Stimulated activated naive B cell treated with anti-CD40 and anti-IgM and Interleukin-4, amounts not matched to agents 10 μg/mL and 1 μg/mL and 100 μg/mL, for 72 hours (primary cell): ENCODE measurements at regions not wholly inside any gene's neighbourhood (a gene's known extent, or its start where the extent isn't known, plus 50 kb on each side); places are given as distances from the start of the nearest gene placed in this dataset.
"Not testable (repeated sequence)": the region's sequence is repeated elsewhere in the genome, so short reads cannot be mapped to it uniquely, and the experiment has no call there.

Experiments used
- ATAC-seq, 2 donors: fragments of 150-1000 bp; cut with Tn5 transposase; replicated peaks; 2 replicates each; pipeline ENCODE4 v1.10.0; 2021; ENCODE audit warnings: moderate library complexity in 1 of 2
- DNase-seq: peaks from one replicate; pipeline ENCODE4 v3.0.0; 2021
- H3K27ac Mint-ChIP-seq: one replicate; pipeline ENCODE4 v1.8.0; 2022; ENCODE audit warnings: mild to moderate bottlenecking, mixed read lengths
- H3K27me3 Mint-ChIP-seq, 2 donors: one replicate each; pipeline ENCODE4 v1.8.0; 2022; ENCODE audit warnings: mixed read lengths in 2 of 2
- H3K36me3 Mint-ChIP-seq, 2 donors: one replicate each; pipeline ENCODE4 v1.8.0; 2022; ENCODE audit warnings: mixed read lengths in 2 of 2, mild to moderate bottlenecking in 1 of 2
- H3K4me1 Mint-ChIP-seq, 2 donors: one replicate each; pipeline ENCODE4 v1.8.0; 2022; ENCODE audit warnings: mixed read lengths in 2 of 2, mild to moderate bottlenecking in 1 of 2
- H3K4me3 Mint-ChIP-seq, 2 donors: one replicate each; pipeline ENCODE4 v1.8.0; 2022; ENCODE audit warnings: mild to moderate bottlenecking in 2 of 2, mixed read lengths in 2 of 2, moderate library complexity in 1 of 2
- H3K9me3 Mint-ChIP-seq, 2 donors: one replicate each; pipeline ENCODE4 v1.8.0; 2022; ENCODE audit warnings: mixed read lengths in 2 of 2, mild to moderate bottlenecking in 1 of 2

DNA sequence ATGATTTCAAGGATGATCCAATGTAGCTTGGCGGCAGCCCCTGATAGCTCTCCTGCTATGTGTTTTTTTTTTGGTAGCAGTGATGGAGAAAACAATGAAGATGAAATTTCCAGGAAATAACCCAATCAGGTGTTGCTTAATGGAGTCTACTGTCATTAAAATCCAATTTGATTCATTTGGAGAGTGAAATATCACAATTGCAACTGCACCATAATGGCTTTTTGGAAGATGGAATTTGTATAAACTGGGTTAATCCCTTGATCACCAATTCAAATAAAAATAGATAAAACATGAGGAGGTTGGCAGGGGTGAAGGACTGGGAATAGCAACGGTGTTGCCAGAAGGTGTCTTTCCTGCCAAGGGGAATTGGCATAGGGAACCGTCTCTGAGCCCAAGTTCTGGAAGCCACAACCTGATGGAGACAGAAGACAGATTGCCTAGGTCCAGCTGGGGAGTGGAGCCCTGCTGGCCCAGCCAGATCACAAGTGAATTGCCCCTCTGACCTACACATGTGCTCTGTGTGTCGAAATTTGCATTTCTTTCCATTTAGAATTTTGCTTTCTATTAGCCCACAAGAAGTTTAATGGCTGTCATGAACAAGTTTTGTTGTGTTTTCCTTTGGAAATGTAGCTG, 170.3 kb upstream of the SPRED2 start:
- no peak for ATAC-seq
- Mint-ChIP-seq H3K4me1 (peaks cover 41 to 61% of the 10 kb centered on the region in 2 donors), H3K27me3 (no peaks in the 10 kb centered on the region), H3K27ac (peak overlapping the region; percentile 26), H3K4me3 (no peak overlapping the region), H3K9me3 (no peaks in the 10 kb centered on the region), H3K36me3 (peaks cover 0 to 3% of the 10 kb centered on the region in 2 donors)
- no peak for DNase-seq

DNA sequence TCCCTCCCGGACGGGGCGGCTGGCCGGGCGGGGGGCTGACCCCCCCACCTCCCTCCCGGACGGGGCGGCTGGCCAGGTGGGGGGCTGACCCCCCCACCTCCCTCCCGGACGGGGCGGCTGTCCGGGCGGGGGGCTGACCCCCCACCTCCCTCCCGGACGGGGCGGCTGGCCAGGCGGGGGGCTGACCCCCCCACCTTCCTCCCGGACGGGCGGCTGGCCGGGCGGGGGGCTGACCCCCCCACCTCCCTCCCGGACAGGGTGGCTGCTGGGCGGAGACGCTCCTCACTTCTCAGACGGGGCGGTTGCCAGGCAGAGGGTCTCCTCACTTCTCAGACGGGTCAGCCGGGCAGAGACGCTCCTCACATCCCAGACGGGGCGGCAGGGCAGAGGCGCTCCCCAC, 168.5 kb upstream of the SPRED2 start:
- DNase-seq, H3K36me3 Mint-ChIP-seq, H3K27me3 Mint-ChIP-seq, H3K4me3 Mint-ChIP-seq, H3K9me3 Mint-ChIP-seq, H3K27ac Mint-ChIP-seq, ATAC-seq: not testable (repeated sequence)
- H3K4me1 Mint-ChIP-seq, result peaks cover 28 to 51% of the 10 kb centered on the region in 2 donors

DNA sequence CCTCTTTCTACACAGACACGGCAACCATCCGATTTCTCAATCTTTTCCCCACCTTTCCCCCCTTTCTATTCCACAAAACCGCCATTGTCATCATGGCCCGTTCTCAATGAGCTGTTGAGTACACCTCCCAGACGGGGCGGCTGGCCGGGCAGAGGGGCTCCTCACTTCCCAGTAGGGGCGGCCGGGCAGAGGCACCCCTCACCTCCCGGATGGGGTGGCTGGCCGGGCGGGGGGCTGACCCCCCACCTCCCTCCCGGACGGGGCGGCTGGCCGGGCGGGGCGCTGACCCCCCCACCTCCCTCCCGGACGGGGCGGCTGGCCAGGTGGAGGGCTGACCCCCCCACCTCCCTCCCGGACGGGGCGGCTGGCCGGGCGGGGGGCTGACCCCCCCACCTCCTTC, 168.0 kb upstream of the SPRED2 start:
- ATAC-seq, H3K36me3 Mint-ChIP-seq, H3K27me3 Mint-ChIP-seq, DNase-seq, H3K4me3 Mint-ChIP-seq, H3K27ac Mint-ChIP-seq, H3K9me3 Mint-ChIP-seq: not testable (repeated sequence)
- H3K4me1 Mint-ChIP-seq, result peaks cover 24 to 46% of the 10 kb centered on the region in 2 donors

DNA sequence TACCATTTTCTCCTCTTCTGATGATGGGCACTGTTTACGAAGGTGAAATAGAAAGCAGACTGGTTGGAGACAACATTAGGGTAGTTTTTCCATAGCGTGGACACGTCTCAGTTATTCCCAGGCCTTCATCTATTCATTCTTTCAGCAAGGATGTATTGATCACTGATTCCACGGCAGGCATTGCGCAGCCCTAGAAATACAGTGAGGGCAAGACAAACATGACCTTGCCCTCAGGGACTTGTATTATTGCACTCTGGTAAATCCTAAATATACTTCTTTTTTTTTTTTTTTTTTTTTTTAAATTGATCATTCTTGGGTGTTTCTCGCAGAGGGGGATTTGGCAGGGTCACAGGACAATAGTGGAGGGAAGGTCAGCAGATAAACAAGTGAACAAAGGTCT, 167.3 kb upstream of the SPRED2 start:
- H3K27ac Mint-ChIP-seq, result no peak overlapping the region
- no peak for ATAC-seq
- H3K4me3 Mint-ChIP-seq, result no peak overlapping the region
- no peaks in the 10 kb centered on the region for H3K36me3 Mint-ChIP-seq
- DNase-seq, result no peak
- no peaks in the 10 kb centered on the region for H3K9me3 Mint-ChIP-seq
- H3K27me3 Mint-ChIP-seq, result no peaks in the 10 kb centered on the region
- H3K4me1 Mint-ChIP-seq, result peaks cover 22 to 39% of the 10 kb centered on the region in 2 donors

GRCh38 chr2:65598996-65599395, 166.6 kb upstream of the SPRED2 start:
- Mint-ChIP-seq H3K4me3 (no peak overlapping the region), H3K36me3 (no peaks in the 10 kb centered on the region), H3K27me3 (no peaks in the 10 kb centered on the region), H3K4me1 (peaks cover 16 to 32% of the 10 kb centered on the region in 2 donors), H3K27ac (no peak overlapping the region), H3K9me3 (no peaks in the 10 kb centered on the region)
- DNase-seq (no peak), ATAC-seq (no peak)

DNA sequence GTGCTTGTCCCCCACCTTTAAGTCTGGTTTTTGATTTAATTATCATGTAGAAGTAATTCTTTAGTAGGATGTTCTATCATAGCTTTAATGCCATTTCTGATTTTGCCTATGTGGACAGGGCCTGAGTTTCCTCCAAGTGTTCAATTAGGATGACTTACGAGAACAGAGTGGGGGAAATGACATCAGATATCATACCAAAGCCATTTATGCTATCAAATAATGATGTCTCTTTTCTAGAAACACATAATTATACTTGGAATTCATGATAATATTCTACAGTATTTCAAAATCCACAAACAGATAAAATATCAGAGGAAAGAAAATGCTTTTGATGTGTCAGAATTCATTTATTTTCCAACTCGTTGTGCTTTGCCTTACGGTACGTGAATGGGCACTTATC, 165.9 kb upstream of the SPRED2 start:
- no peak for DNase-seq
- Mint-ChIP-seq H3K27me3 (no peaks in the 10 kb centered on the region), H3K36me3 (no peaks in the 10 kb centered on the region), H3K9me3 (no peaks in the 10 kb centered on the region), H3K4me1 (peaks cover 10 to 25% of the 10 kb centered on the region in 2 donors), H3K4me3 (no peak overlapping the region), H3K27ac (no peak overlapping the region)
- no peak for ATAC-seq

GRCh38 chr2:65595630-65596029, 163.2 kb upstream of the SPRED2 start:
- Mint-ChIP-seq H3K9me3 (peaks cover 0 to 2% of the 10 kb centered on the region in 2 donors), H3K36me3 (no peaks in the 10 kb centered on the region), H3K4me1 (peaks cover 1 to 8% of the 10 kb centered on the region in 2 donors), H3K4me3 (no peak overlapping the region), H3K27ac (no peak overlapping the region), H3K27me3 (no peaks in the 10 kb centered on the region)
- no peak for DNase-seq
- ATAC-seq, result no peak

DNA sequence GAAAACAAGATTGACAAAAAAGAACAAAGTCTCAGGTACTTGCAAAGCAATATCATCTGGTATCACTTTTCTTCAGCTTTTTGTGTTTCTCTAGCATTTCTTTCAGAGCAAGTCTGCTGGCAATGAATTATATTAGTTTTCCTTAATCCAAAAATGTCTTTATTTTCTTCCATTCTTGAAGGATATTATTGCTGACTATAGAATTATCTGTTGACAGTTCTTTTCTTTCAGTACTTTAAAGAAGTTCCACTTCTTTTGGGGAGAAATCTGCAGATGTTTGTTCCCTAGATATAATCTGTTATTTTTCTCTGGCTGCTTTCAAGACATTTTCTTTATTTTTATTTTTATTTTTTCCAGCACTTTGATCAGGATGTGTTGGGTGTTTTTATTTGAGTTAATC, 161.8 kb upstream of the SPRED2 start:
- no peak overlapping the region for H3K27ac Mint-ChIP-seq
- DNase-seq, result no peak
- H3K27me3 Mint-ChIP-seq, result no peaks in the 10 kb centered on the region
- H3K4me1 Mint-ChIP-seq, result peaks cover 1 to 8% of the 10 kb centered on the region in 2 donors
- no peak overlapping the region for H3K4me3 Mint-ChIP-seq
- no peak for ATAC-seq
- H3K36me3 Mint-ChIP-seq, result no peaks in the 10 kb centered on the region
- peaks cover 0 to 2% of the 10 kb centered on the region in 2 donors for H3K9me3 Mint-ChIP-seq

DNA sequence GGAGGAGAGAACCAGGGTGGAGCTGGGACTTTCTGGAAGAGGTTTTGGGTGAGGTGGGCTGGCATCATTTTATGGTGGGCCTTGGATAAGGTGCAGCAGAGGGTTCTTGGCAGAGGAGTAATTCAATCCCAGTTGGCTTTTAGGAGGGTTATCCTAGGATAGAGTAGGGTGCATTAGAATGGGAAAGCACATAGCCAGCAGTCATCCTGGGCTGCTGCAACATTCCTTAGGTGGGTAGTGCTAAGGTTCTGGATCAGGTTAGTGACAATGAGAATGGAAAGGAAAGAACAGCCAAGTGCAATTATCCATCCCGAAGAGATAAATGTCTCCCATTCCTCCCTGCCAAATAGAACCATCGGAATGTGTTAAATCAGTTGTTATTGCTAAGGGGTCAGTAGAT, 157.3 kb upstream of the SPRED2 start:
- DNase-seq, result no peak
- H3K9me3 Mint-ChIP-seq, result peaks cover 4 to 7% of the 10 kb centered on the region in 2 donors
- ATAC-seq, result no peak
- H3K27ac Mint-ChIP-seq, result no peak overlapping the region
- H3K27me3 Mint-ChIP-seq, result no peaks in the 10 kb centered on the region
- peaks cover 2 to 7% of the 10 kb centered on the region in 2 donors for H3K36me3 Mint-ChIP-seq
- H3K4me3 Mint-ChIP-seq, result no peak overlapping the region
- H3K4me1 Mint-ChIP-seq, result peaks cover 0 to 1% of the 10 kb centered on the region in 2 donors

DNA sequence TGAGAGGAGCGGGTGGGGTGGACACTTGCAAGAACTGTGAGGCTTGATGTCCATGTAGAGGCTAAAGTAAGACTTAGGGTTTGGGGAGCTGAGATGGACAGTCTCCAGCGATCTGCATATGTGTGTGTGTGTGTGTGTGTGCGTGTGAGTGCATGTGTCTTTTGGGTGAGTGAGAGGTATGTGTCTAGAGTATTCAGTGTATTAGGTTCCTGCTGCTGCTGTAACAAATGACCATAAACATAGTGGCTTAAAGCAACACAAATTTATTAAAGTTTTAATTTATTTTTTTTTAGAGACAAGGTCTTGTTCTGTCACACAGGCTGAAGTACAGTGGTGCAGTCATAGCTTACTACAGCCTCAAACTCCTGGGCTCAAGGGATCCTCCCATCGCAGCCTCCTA, 155.4 kb upstream of the SPRED2 start:
- no peak for DNase-seq
- no peaks in the 10 kb centered on the region for H3K27me3 Mint-ChIP-seq
- peaks cover 4 to 5% of the 10 kb centered on the region in 2 donors for H3K9me3 Mint-ChIP-seq
- peaks cover 0 to 1% of the 10 kb centered on the region in 2 donors for H3K4me1 Mint-ChIP-seq
- ATAC-seq, result no peak
- peaks cover 2 to 7% of the 10 kb centered on the region in 2 donors for H3K36me3 Mint-ChIP-seq
- no peak overlapping the region for H3K4me3 Mint-ChIP-seq
- no peak overlapping the region for H3K27ac Mint-ChIP-seq

DNA sequence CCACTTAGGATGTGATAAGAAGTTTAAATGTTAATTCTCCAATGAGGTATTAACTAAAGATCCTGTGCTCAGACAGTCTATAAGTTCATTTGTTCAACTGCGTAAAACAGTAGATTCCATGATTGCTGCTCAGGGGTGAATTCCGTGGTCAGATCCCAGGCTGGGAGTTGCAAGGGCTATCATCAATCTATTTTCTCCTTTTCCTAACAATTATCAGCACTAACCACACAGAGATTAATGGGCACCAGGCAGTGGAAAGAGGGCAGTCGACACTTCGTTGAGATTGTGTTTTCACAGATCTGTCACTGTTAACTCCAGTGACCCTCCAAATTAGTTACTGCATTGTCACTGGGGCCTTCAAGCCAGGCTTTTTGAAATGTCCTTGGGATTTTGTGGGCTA, 154.1 kb upstream of the SPRED2 start:
- Mint-ChIP-seq H3K9me3 (peaks cover 4 to 7% of the 10 kb centered on the region in 2 donors), H3K27ac (no peak overlapping the region), H3K4me1 (peaks cover under 1 to 1% of the 10 kb centered on the region in 2 donors), H3K4me3 (no peak overlapping the region), H3K36me3 (peaks cover 2 to 7% of the 10 kb centered on the region in 2 donors), H3K27me3 (no peaks in the 10 kb centered on the region)
- no peak for DNase-seq
- no peak for ATAC-seq

DNA sequence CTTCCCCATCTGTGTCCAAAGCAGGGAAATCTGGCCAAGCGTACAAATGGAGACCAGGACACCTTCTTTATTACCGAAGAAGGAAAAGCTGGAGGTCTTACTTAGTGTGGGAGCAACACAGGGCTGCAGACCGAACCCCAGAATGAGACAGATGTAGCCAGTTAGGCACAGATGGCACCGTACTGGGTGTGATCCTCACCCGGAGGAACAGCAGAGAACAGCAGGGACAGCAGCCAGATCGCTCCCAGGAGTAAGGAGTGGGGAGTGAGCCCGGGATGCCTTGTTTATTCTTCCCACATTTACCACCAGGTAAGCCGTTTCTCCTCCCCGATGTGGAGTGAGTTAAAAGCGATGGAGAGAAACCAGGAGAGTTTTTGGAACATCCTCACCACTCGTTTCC, 150.7 kb upstream of the SPRED2 start:
- H3K36me3 Mint-ChIP-seq, result peaks cover 2 to 3% of the 10 kb centered on the region in 2 donors
- DNase-seq (no peak), ATAC-seq (no peak)
- no peak overlapping the region for H3K27ac Mint-ChIP-seq
- no peak overlapping the region for H3K4me3 Mint-ChIP-seq
- peaks cover 5 to 7% of the 10 kb centered on the region in 2 donors for H3K9me3 Mint-ChIP-seq
- H3K4me1 Mint-ChIP-seq, result peaks cover 3 to 10% of the 10 kb centered on the region in 2 donors
- H3K27me3 Mint-ChIP-seq, result no peaks in the 10 kb centered on the region

- Mint-ChIP-seq H3K36me3 (no peaks in the 10 kb centered on the region), H3K4me1 (peaks cover 3 to 10% of the 10 kb centered on the region in 2 donors), H3K27ac (no peak overlapping the region), H3K9me3 (peaks cover 2 to 3% of the 10 kb centered on the region in 2 donors), H3K27me3 (no peaks in the 10 kb centered on the region), H3K4me3 (no peak overlapping the region)
- ATAC-seq (no peak), DNase-seq (no peak)
These were observed 150.0 kb upstream of the SPRED2 start for GRCh38 chr2:65582364-65582763.

- Mint-ChIP-seq H3K9me3 (peaks cover 2 to 3% of the 10 kb centered on the region in 2 donors), H3K27me3 (no peaks in the 10 kb centered on the region), H3K27ac (no peak overlapping the region), H3K36me3 (no peaks in the 10 kb centered on the region), H3K4me3 (no peak overlapping the region), H3K4me1 (peaks cover 3 to 10% of the 10 kb centered on the region in 2 donors)
- DNase-seq, result no peak
- ATAC-seq, result no peak
These were observed 148.4 kb upstream of the SPRED2 start for GRCh38 chr2:65580824-65581223.

DNA sequence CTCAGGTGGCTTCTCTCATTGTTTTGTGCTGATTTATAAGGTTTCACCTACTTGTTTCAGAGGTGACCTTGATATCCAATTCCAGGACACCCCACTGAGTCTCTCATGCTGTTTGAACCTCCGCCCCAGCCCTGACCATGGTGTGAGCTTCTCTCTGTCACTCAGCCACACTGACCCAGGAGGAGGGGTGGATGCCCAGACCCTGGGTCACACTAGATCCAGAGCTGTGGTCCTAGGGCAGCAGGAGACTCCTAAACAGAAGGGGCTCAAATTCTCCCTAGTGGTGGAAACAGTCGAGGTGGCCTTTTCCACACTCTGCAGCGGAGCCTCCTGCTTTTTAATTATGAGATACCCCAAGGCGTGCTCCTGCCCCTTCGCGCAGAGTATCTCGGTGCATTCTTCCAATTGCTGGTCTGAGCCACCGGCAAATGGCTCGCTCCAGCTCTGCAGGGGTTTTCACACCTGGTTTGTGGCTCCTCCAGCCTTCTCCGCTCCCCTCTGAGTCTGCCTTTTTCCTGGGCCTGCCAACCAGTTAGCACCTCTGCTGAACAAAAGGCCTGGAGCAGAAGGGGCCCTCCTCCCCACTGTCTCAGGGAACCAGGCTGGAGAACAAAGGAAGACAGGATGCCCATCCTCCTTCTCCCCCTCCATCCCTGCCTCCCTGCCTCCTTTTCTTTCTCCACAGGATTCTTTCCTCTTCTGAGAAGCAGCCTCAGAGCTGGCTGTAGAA, 147.3 kb upstream of the SPRED2 start:
- H3K36me3 Mint-ChIP-seq, result no peaks in the 10 kb centered on the region
- DNase-seq (no peak), ATAC-seq (no peak)
- no peaks in the 10 kb centered on the region for H3K27me3 Mint-ChIP-seq
- peaks cover 2 to 3% of the 10 kb centered on the region in 2 donors for H3K9me3 Mint-ChIP-seq
- no peak overlapping the region for H3K4me3 Mint-ChIP-seq
- peaks cover 3 to 16% of the 10 kb centered on the region in 2 donors for H3K4me1 Mint-ChIP-seq
- H3K27ac Mint-ChIP-seq, result no peak overlapping the region
